ENCODE measurements at regions not wholly inside any gene's neighbourhood (a gene's known extent, or its start where the extent isn't known, plus 50 kb on each side); places are given as distances from the start of the nearest gene placed in this dataset.
"Not testable (repeated sequence)": the region's sequence is repeated elsewhere in the genome, so short reads cannot be mapped to it uniquely, and the experiment has no call there.

DNA sequence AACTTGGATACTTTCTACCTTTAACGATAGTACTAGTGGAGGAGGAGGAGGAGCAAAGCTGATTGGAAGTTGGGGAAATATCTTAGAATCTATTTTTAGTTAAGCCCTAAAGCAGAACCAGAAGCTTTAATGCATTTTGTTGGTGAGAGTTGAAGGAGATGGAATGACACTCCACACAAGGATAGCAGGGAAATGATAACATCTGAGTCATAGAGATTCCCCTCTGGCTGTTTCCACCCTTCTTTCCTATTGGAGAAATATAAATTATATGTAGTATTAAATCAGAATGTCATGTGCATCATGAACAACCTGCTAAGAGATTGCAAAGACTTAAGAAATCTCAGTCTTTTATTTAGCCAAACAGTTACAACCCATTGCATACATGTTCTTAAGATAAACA is 1357.7 kb downstream of the NCAM2 start:
- DNase-seq, result no peak
- no peaks in the 10 kb centered on the region for H3K27me3 ChIP-seq
- no peaks in the 10 kb centered on the region for H3K9me3 ChIP-seq
- H3K36me3 ChIP-seq, result no peaks in the 10 kb centered on the region
- H3K4me3 ChIP-seq, result no peak overlapping the region
- H3K27ac ChIP-seq, result peak overlapping the region; percentile 7 to 18
- TF ChIP-seq POLR2A (IDR thresholded peaks at IDR 0.05) (no peak), CTCF (IDR thresholded peaks at IDR 0.05) (no peak)
- H3K4me1 ChIP-seq, result no peaks in the 10 kb centered on the region
- intact Hi-C loops (cut with DNase I; ENCODE audit: low total_unique reads), result no loop called here

DNA sequence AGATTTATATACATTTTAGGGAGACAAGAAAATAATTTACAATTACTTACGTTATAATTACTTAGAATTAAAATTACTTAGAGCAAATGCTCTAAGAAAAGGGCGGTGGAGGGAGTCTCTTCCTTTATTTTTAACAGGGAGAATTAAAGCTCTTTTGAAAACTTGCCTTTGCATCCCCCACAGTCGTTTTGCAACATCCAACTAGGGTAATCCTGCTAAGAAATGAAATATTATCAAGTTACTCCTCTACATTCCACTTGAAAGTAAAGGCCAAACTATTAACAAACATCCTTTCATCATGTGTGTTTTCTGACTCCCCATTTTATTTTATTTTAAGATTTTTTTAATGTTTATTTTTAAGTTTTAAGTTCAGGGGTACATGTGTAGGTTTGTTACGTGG is 1358.5 kb downstream of the NCAM2 start:
- DNase-seq, result no peak
- no peaks in the 10 kb centered on the region for H3K36me3 ChIP-seq
- no peaks in the 10 kb centered on the region for H3K9me3 ChIP-seq
- H3K4me3 ChIP-seq, result no peak overlapping the region
- H3K4me1 ChIP-seq, result no peaks in the 10 kb centered on the region
- TF ChIP-seq CTCF (IDR thresholded peaks at IDR 0.05), result no peak
- TF ChIP-seq POLR2A (IDR thresholded peaks at IDR 0.05), result no peak
- no peaks in the 10 kb centered on the region for H3K27me3 ChIP-seq
- H3K27ac ChIP-seq, result peak overlapping the region; percentile 7 to 18
- intact Hi-C loops (cut with DNase I; ENCODE audit: low total_unique reads), result no loop called here

DNA sequence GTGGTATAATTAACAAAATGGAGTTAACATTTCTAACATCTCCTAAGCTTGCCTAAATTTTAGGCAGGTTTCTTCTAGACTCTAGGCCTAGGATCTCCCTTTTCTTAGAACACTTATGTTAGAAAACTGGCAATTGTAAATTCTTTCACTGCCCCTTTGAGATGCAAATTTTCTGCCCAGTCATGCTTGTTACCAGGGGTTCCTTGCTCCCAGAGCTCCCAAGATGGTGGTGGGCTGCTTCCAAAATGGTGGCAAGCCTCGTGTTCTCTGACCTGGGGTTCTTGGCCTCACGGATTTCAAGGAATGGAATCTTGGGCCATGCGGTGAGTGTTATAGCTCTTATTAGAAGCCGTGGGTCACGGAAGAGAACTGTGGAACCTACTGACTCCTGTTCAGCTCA is 1361.4 kb downstream of the NCAM2 start:
- H3K27me3 ChIP-seq; intact Hi-C loops (cut with DNase I; ENCODE audit: low total_unique reads); H3K9me3 ChIP-seq: not testable (repeated sequence)

GRCh38 chr21:22363504-22363903 is 1365.3 kb downstream of the NCAM2 start:
- no peak for DNase-seq
- no peak overlapping the region for H3K27ac ChIP-seq
- no peak for TF ChIP-seq POLR2A (IDR thresholded peaks at IDR 0.05)
- TF ChIP-seq CTCF (IDR thresholded peaks at IDR 0.05), result no peak
- no peaks in the 10 kb centered on the region for H3K36me3 ChIP-seq
- no peaks in the 10 kb centered on the region for H3K9me3 ChIP-seq
- no peaks in the 10 kb centered on the region for H3K27me3 ChIP-seq
- no peak overlapping the region for H3K4me3 ChIP-seq
- intact Hi-C loops (cut with DNase I; ENCODE audit: low total_unique reads), result no loop called here
- H3K4me1 ChIP-seq, result no peaks in the 10 kb centered on the region

More for the DNA sequence above, 1361.4 kb downstream of the NCAM2 start:
- H3K4me3 ChIP-seq, H3K27ac ChIP-seq, H3K36me3 ChIP-seq, DNase-seq, H3K4me1 ChIP-seq: not testable (repeated sequence)

- Histone ChIP-seq H3K9me3 (no peaks in the 10 kb centered on the region), H3K36me3 (no peaks in the 10 kb centered on the region)
Observed at GRCh38 chr21:22364163-22364562, 1366.0 kb downstream of the NCAM2 start.

More at GRCh38 chr21:22364163-22364562, 1366.0 kb downstream of the NCAM2 start:
- Histone ChIP-seq H3K27me3 (no peaks in the 10 kb centered on the region), H3K27ac (no peak overlapping the region), H3K4me1 (no peaks in the 10 kb centered on the region), H3K4me3 (no peak overlapping the region)
- TF ChIP-seq CTCF (IDR thresholded peaks at IDR 0.05) (no peak), POLR2A (IDR thresholded peaks at IDR 0.05) (no peak)
- intact Hi-C loops (cut with DNase I; ENCODE audit: low total_unique reads), result no loop called here
- DNase-seq, result no peak

Data from uterus (tissue), 3 donors.